Natural killer cell (primary cell): ENCODE measurements at regions not wholly inside any gene's neighbourhood (a gene's known extent, or its start where the extent isn't known, plus 50 kb on each side); places are given as distances from the start of the nearest gene placed in this dataset.

Experiments used
- ATAC-seq, 3 donors: fragments of 150-1000 bp in 2 of 3; fragments of 200-7000 bp in 1 of 3; cut with Tn5 transposase; 1 replicate in 1 of 3; 2 replicates in 2 of 3; pipeline ENCODE4 v1.10.0; 2021; ENCODE audit warnings: mild to moderate bottlenecking in 2 of 3, moderate library complexity in 2 of 3
- DNase-seq, 2 donors: peaks; one replicate each; pipeline versions ENCODE4 v3.0.0 to v3.0.0-alpha.2; 2013 to 2021; ENCODE audit warnings: mixed read lengths in 1 of 2
- H3K27ac ChIP-seq: one replicate; pipeline ENCODE4 v1.5.1; 2013; ENCODE audit warnings: mild to moderate bottlenecking, low read length
- H3K27me3 ChIP-seq: one replicate; pipeline ENCODE4 v1.6.1; 2013; ENCODE audit warnings: low read length; ENCODE audit not compliant: control insufficient read depth, insufficient read depth
- H3K36me3 ChIP-seq: one replicate; pipeline ENCODE4 v1.6.1; 2013; ENCODE audit warnings: low read length; ENCODE audit not compliant: control insufficient read depth, insufficient read depth
- H3K4me1 ChIP-seq: one replicate; pipeline ENCODE4 v1.6.1; 2013; ENCODE audit warnings: low read length; ENCODE audit not compliant: control insufficient read depth, insufficient read depth
- H3K4me3 ChIP-seq: one replicate; pipeline ENCODE4 v1.5.1; 2013; ENCODE audit warnings: low read length
- H3K9me3 ChIP-seq: one replicate; pipeline ENCODE4 v1.6.1; 2013; ENCODE audit warnings: low read length; ENCODE audit not compliant: control insufficient read depth, insufficient read depth
- H3K27ac Mint-ChIP-seq, 2 donors: one replicate each; pipeline ENCODE4 v1.8.0; 2022; ENCODE audit warnings: mild to moderate bottlenecking in 2 of 2, mixed read lengths in 2 of 2, moderate library complexity in 1 of 2
- H3K27me3 Mint-ChIP-seq, 2 donors: one replicate each; pipeline ENCODE4 v1.8.0; 2022; ENCODE audit warnings: low read depth in 2 of 2, mixed read lengths in 2 of 2
- H3K36me3 Mint-ChIP-seq: one replicate; pipeline ENCODE4 v1.8.0; 2022; ENCODE audit warnings: mixed read lengths
- H3K4me1 Mint-ChIP-seq, 2 donors: one replicate each; pipeline ENCODE4 v1.8.0; 2022; ENCODE audit warnings: mixed read lengths in 2 of 2
- H3K4me3 Mint-ChIP-seq: one replicate; pipeline ENCODE4 v1.8.0; 2022; ENCODE audit warnings: mild to moderate bottlenecking, moderate library complexity, mixed read lengths
- H3K9me3 Mint-ChIP-seq, 2 donors: one replicate each; pipeline ENCODE4 v1.8.0; 2022; ENCODE audit warnings: mixed read lengths in 2 of 2
- CTCF ChIP-seq: fragments of 200-600 bp; IDR thresholded peaks from one replicate; pipeline ENCODE4 v1.8.0; 2022; ENCODE audit warnings: antibody characterized with exemption
- WGBS: methylation state at CpG from one replicate; pipeline ENCODE4 v1.1.7; 2013; ENCODE audit warnings: missing lambda C conversion rate; ENCODE audit not compliant: insufficient coverage; 5-methylcytosine and 5-hydroxymethylcytosine counted together
- intact Hi-C: fragments of 100-400 bp; cut with micrococcal nuclease; formaldehyde crosslinking; loops from one replicate; pipeline ENCODE4 v1.14.2; 2022

GRCh38 chrX:122546269-122546668, 637.8 kb upstream of the GRIA3 start:
- intact Hi-C loops, result no loop called here

GRCh38 chrX:122552286-122552800, 631.7 kb upstream of the GRIA3 start:
- intact Hi-C loops, result no loop called here
- no peak for DNase-seq

More at GRCh38 chrX:122546269-122546668, 637.8 kb upstream of the GRIA3 start:
- no peak for TF ChIP-seq CTCF
- Mint-ChIP-seq H3K27me3 (no peaks in the 10 kb centered on the region), H3K27ac (no peak overlapping the region), H3K4me3 (no peak overlapping the region), H3K9me3 (peaks cover 0 to 3% of the 10 kb centered on the region in 2 donors), H3K4me1 (no peaks in the 10 kb centered on the region), H3K36me3 (no peaks in the 10 kb centered on the region)
- no peak for ATAC-seq
- no peak overlapping the region for H3K4me3 ChIP-seq
- DNase-seq, result no peak
- H3K9me3 ChIP-seq, result no peaks in the 10 kb centered on the region
- H3K4me1 ChIP-seq, result no peaks in the 10 kb centered on the region
- H3K27me3 ChIP-seq, result no peaks in the 10 kb centered on the region
- 100% methylated on average over 1 of the region's 1 CpG for WGBS
- H3K27ac ChIP-seq, result no peak overlapping the region
- no peaks in the 10 kb centered on the region for H3K36me3 ChIP-seq

GRCh38 chrX:122555925-122556324, 628.2 kb upstream of the GRIA3 start:
- intact Hi-C loops, result no loop called here
- whole genome bisulfite sequencing, result 75% methylated on average over 2 of the region's 2 CpGs
- H3K4me1 ChIP-seq, result no peaks in the 10 kb centered on the region
- peaks cover 4% of the 10 kb centered on the region for H3K9me3 ChIP-seq
- Mint-ChIP-seq H3K27me3 (no peaks in the 10 kb centered on the region), H3K36me3 (no peaks in the 10 kb centered on the region), H3K4me3 (no peak overlapping the region), H3K9me3 (peaks cover 9 to 16% of the 10 kb centered on the region in 2 donors), H3K4me1 (no peaks in the 10 kb centered on the region), H3K27ac (no peak overlapping the region)
- no peak for DNase-seq
- TF ChIP-seq CTCF, result no peak
- no peaks in the 10 kb centered on the region for H3K36me3 ChIP-seq
- H3K27ac ChIP-seq, result no peak overlapping the region
- H3K4me3 ChIP-seq, result no peak overlapping the region
- ATAC-seq, result no peak
- no peaks in the 10 kb centered on the region for H3K27me3 ChIP-seq

More at GRCh38 chrX:122552286-122552800, 631.7 kb upstream of the GRIA3 start:
- WGBS, result 83% methylated on average over 1 of the region's 3 CpGs
- H3K36me3 ChIP-seq, result no peaks in the 10 kb centered on the region
- H3K4me1 Mint-ChIP-seq, result no peaks in the 10 kb centered on the region
- H3K27me3 ChIP-seq, result no peaks in the 10 kb centered on the region
- no peak for TF ChIP-seq CTCF
- H3K9me3 ChIP-seq, result no peaks in the 10 kb centered on the region
- peaks cover 5 to 9% of the 10 kb centered on the region in 2 donors for H3K9me3 Mint-ChIP-seq
- no peak for ATAC-seq
- no peaks in the 10 kb centered on the region for H3K27me3 Mint-ChIP-seq
- H3K36me3 Mint-ChIP-seq, result no peaks in the 10 kb centered on the region
- H3K4me3 ChIP-seq, result no peak overlapping the region
- no peak overlapping the region for H3K27ac ChIP-seq
- no peak overlapping the region for H3K27ac Mint-ChIP-seq
- H3K4me3 Mint-ChIP-seq, result no peak overlapping the region
- no peaks in the 10 kb centered on the region for H3K4me1 ChIP-seq

GRCh38 chrX:122565952-122566351, 618.1 kb upstream of the GRIA3 start:
- no peak overlapping the region for H3K4me3 ChIP-seq
- no peaks in the 10 kb centered on the region for H3K27me3 ChIP-seq
- no peak overlapping the region for H3K27ac Mint-ChIP-seq
- no CpG with 5 or more reads among the region's 1 CpG for WGBS
- DNase-seq, result no peak
- H3K4me3 Mint-ChIP-seq, result no peak overlapping the region
- no peaks in the 10 kb centered on the region for H3K27me3 Mint-ChIP-seq
- no peak overlapping the region for H3K27ac ChIP-seq
- H3K36me3 Mint-ChIP-seq, result no peaks in the 10 kb centered on the region
- H3K9me3 Mint-ChIP-seq, result peaks cover 4 to 13% of the 10 kb centered on the region in 2 donors
- no peaks in the 10 kb centered on the region for H3K4me1 ChIP-seq
- ATAC-seq, result no peak
- H3K4me1 Mint-ChIP-seq, result no peaks in the 10 kb centered on the region
- no peaks in the 10 kb centered on the region for H3K9me3 ChIP-seq
- TF ChIP-seq CTCF, result no peak
- no peaks in the 10 kb centered on the region for H3K36me3 ChIP-seq
- intact Hi-C loops, result no loop called here
